Skeletal muscle satellite cell (primary cell): ENCODE measurements at regions not wholly inside any gene's neighbourhood (a gene's known extent, or its start where the extent isn't known, plus 50 kb on each side); places are given as distances from the start of the nearest gene placed in this dataset.
"Not testable (repeated sequence)": the region's sequence is repeated elsewhere in the genome, so short reads cannot be mapped to it uniquely, and the experiment has no call there.

ENCODE experiments used
- H3K27me3 ChIP-seq: 2 replicates; pipeline ENCODE4 v1.7.0; 2013; ENCODE audit warnings: low read length; ENCODE audit not compliant: control insufficient read depth, insufficient read depth
- H3K36me3 ChIP-seq: 2 replicates; pipeline ENCODE4 v1.7.0; 2013; ENCODE audit warnings: mild to moderate bottlenecking, control low read depth, low read length; ENCODE audit not compliant: insufficient read depth
- H3K4me1 ChIP-seq: 2 replicates; pipeline ENCODE4 v1.7.0; 2013; ENCODE audit warnings: low read length; ENCODE audit not compliant: control insufficient read depth, insufficient read depth
- H3K4me2 ChIP-seq: 2 replicates; pipeline ENCODE4 v1.7.0; 2013; ENCODE audit warnings: mild to moderate bottlenecking, low read length
- H3K4me3 ChIP-seq: 2 replicates; pipeline ENCODE4 v1.7.0; 2013; ENCODE audit warnings: low read length
- H3K9ac ChIP-seq: 2 replicates; pipeline ENCODE4 v1.7.0; 2013; ENCODE audit warnings: mild to moderate bottlenecking, low read depth, low read length, moderate library complexity
- H3K9me3 ChIP-seq: replicated peaks from 2 replicates; pipeline ENCODE4 v1.7.0; 2013; ENCODE audit warnings: mild to moderate bottlenecking, control low read depth, low read length

- H3K4me3 ChIP-seq = no peak overlapping the region
Measured at GRCh38 chr6:67717281-67717680, 917.8 kb upstream of the ADGRB3 start.

GRCh38 chr6:67706388-67706787, 928.7 kb upstream of the ADGRB3 start:
- Histone ChIP-seq H3K9ac (no peak overlapping the region), H3K27me3 (no peaks in the 10 kb centered on the region), H3K9me3 (no peaks in the 10 kb centered on the region), H3K4me3 (no peak overlapping the region), H3K36me3 (no peaks in the 10 kb centered on the region), H3K4me2 (no peak overlapping the region), H3K4me1 (no peaks in the 10 kb centered on the region)

More at GRCh38 chr6:67717281-67717680, 917.8 kb upstream of the ADGRB3 start:
- Histone ChIP-seq H3K4me1 (no peaks in the 10 kb centered on the region), H3K9ac (no peak overlapping the region), H3K9me3 (no peaks in the 10 kb centered on the region), H3K27me3 (no peaks in the 10 kb centered on the region), H3K36me3 (no peaks in the 10 kb centered on the region), H3K4me2 (no peak overlapping the region)

- no peaks in the 10 kb centered on the region for H3K27me3 ChIP-seq
- no peak overlapping the region for H3K4me2 ChIP-seq
- H3K36me3 ChIP-seq = no peaks in the 10 kb centered on the region
- H3K9ac ChIP-seq = no peak overlapping the region
- no peaks in the 10 kb centered on the region for H3K9me3 ChIP-seq
- no peaks in the 10 kb centered on the region for H3K4me1 ChIP-seq
- H3K4me3 ChIP-seq = no peak overlapping the region
Measured at GRCh38 chr6:67698534-67698933, 936.5 kb upstream of the ADGRB3 start.

DNA sequence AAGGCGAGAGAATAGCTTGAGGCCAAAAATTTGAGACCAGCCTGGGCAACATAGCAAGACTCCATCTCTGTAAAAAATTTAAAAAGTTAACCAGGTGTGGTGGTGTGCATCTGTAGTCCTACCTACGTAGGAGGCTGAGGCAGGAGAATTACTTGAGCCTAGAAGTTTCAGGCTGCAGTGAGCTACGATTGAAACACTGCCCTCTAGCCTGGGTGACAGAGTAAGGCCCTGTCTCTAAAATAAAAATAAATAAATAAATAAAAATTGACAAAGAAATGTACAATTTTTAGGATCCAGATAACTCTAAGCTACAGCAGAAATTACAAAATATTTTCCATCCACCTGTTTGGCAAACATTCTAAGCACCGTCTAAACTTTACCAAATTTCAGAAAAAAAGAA, 941.0 kb upstream of the ADGRB3 start:
- H3K4me3 ChIP-seq = no peak overlapping the region
- no peak overlapping the region for H3K9ac ChIP-seq
- H3K4me1 ChIP-seq = no peaks in the 10 kb centered on the region

DNA sequence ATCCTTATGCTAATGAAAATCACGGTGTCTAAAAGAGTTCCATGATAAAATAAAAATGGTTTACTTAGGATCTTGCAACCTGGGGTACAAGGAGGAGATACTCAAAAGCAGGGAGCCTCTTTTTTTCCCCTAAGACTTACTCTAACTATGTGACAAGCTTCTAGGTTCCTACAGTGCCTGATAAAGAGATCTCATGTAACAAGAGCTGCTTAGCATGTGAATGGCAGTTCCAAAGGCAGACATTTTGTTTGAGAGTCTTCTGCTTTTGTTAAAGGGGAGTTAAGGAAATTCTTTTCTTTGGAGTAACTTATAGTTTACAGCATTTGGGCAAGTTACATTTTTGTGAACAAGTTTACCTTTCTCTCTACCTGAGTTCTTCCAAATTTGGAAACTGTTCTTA, 945.8 kb upstream of the ADGRB3 start:
- Histone ChIP-seq H3K36me3 (no peaks in the 10 kb centered on the region), H3K9me3 (peaks cover 4% of the 10 kb centered on the region), H3K4me3 (no peak overlapping the region), H3K4me1 (no peaks in the 10 kb centered on the region), H3K9ac (no peak overlapping the region), H3K4me2 (no peak overlapping the region), H3K27me3 (no peaks in the 10 kb centered on the region)

More for the DNA sequence above, 941.0 kb upstream of the ADGRB3 start:
- no peaks in the 10 kb centered on the region for H3K36me3 ChIP-seq
- no peaks in the 10 kb centered on the region for H3K27me3 ChIP-seq
- H3K9me3 ChIP-seq = no peaks in the 10 kb centered on the region
- no peak overlapping the region for H3K4me2 ChIP-seq

GRCh38 chr6:67687396-67687795, 947.7 kb upstream of the ADGRB3 start:
- no peak overlapping the region for H3K9ac ChIP-seq
- H3K4me3 ChIP-seq = no peak overlapping the region
- H3K27me3 ChIP-seq = no peaks in the 10 kb centered on the region
- H3K36me3 ChIP-seq = no peaks in the 10 kb centered on the region
- peaks cover 4% of the 10 kb centered on the region for H3K9me3 ChIP-seq
- H3K4me1 ChIP-seq = no peaks in the 10 kb centered on the region
- no peak overlapping the region for H3K4me2 ChIP-seq

- not testable (repeated sequence) for H3K9ac ChIP-seq, H3K4me2 ChIP-seq, H3K36me3 ChIP-seq
Measured at GRCh38 chr6:67686225-67686624, 948.9 kb upstream of the ADGRB3 start.

DNA sequence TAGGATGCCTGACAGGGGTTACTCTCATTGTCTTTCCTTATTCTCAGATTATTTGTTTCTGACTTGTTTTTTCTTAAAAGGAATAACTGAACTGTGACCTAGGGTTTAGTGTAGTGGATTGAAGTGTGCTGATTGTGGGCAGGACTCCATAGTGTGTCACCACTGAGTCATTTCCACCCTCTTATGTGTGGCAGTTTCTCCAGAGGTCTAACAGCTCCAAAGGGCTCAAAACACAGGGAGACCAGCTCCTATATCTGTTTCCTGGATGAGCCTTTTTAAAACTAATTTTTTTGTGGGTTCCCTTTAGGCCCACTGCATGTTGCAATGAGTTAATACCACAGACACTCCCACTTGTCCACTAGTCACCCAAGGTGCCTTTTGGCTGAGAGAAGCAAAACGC, 951.1 kb upstream of the ADGRB3 start:
- no peak overlapping the region for H3K9ac ChIP-seq
- no peaks in the 10 kb centered on the region for H3K36me3 ChIP-seq
- H3K4me2 ChIP-seq = no peak overlapping the region
- no peaks in the 10 kb centered on the region for H3K27me3 ChIP-seq
- H3K4me3 ChIP-seq = no peak overlapping the region
- H3K4me1 ChIP-seq = peaks cover 12% of the 10 kb centered on the region
- peaks cover 4% of the 10 kb centered on the region for H3K9me3 ChIP-seq

More at GRCh38 chr6:67686225-67686624, 948.9 kb upstream of the ADGRB3 start:
- not testable (repeated sequence) for H3K4me1 ChIP-seq, H3K4me3 ChIP-seq, H3K9me3 ChIP-seq, H3K27me3 ChIP-seq

GRCh38 chr6:67680297-67680932, 954.7 kb upstream of the ADGRB3 start:
- no peaks in the 10 kb centered on the region for H3K27me3 ChIP-seq
- H3K9me3 ChIP-seq = peaks cover 4% of the 10 kb centered on the region
- peak overlapping the region; percentile 12 for H3K4me2 ChIP-seq
- peaks cover 12% of the 10 kb centered on the region for H3K4me1 ChIP-seq
- no peak overlapping the region for H3K4me3 ChIP-seq
- no peaks in the 10 kb centered on the region for H3K36me3 ChIP-seq
- peak overlapping the region; percentile 41 for H3K9ac ChIP-seq

DNA sequence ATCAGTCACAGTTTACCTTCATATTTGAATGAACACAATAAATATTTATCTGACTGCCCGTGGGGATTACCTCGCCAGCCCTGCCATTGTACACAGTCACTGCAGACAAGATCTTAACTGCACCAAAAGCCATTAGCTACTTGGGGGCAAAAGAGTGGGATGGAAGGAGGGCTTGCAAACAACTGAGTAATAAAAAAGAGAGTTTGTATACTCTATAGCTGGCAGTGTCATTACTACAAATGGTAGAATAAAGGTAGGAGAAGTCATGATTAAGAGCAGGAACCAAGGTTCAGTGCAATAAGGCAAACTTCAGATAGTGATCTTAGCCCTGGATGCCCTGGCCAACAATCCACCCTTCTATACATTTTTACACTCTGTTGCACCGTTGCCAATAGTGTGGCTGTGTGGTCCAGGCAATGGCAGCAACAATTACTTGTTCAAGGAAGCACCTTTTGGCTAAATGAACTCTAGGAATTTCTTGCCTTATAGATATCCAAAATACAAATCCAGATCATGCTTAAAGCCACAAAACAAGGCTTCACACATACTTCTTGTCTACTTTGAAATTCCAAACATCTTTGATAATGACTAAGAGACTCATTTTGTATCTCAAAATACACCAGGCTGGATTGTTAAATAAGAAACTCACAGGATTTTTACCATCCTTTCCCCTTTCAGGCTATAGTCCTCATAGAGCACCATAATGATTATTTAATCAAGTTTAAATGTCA, 955.4 kb upstream of the ADGRB3 start:
- no peaks in the 10 kb centered on the region for H3K27me3 ChIP-seq
- peak overlapping the region; percentile 41 for H3K9ac ChIP-seq
- H3K9me3 ChIP-seq = peaks cover 6% of the 10 kb centered on the region
- peaks cover 12% of the 10 kb centered on the region for H3K4me1 ChIP-seq
- H3K4me3 ChIP-seq = no peak overlapping the region
- no peak overlapping the region for H3K4me2 ChIP-seq
- H3K36me3 ChIP-seq = no peaks in the 10 kb centered on the region

DNA sequence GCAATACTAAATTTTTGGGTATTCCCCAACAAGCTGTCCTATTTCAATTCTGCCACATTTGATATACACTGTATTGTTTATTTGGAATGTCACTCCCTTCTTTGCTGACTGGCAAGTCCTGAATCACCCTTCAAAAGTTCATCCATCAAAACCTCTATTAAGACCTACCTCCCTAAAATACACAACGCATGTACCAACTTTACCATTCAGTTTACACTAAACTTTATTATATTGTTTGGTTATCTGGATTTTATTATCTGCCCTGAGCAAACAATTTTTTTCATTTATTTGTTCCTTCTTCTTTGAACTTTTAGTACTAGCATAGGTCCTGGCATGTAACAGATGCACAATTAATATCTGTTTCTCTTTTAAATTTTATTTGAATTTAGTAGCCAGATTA, 958.2 kb upstream of the ADGRB3 start:
- Histone ChIP-seq H3K27me3 (no peaks in the 10 kb centered on the region), H3K4me1 (peaks cover 12% of the 10 kb centered on the region), H3K4me3 (no peak overlapping the region), H3K4me2 (no peak overlapping the region), H3K9me3 (peaks cover 16% of the 10 kb centered on the region), H3K9ac (no peak overlapping the region), H3K36me3 (no peaks in the 10 kb centered on the region)
